ENCODE measurements at regions not wholly inside any gene's neighbourhood (a gene's known extent, or its start where the extent isn't known, plus 50 kb on each side); places are given as distances from the start of the nearest gene placed in this dataset.

DNA sequence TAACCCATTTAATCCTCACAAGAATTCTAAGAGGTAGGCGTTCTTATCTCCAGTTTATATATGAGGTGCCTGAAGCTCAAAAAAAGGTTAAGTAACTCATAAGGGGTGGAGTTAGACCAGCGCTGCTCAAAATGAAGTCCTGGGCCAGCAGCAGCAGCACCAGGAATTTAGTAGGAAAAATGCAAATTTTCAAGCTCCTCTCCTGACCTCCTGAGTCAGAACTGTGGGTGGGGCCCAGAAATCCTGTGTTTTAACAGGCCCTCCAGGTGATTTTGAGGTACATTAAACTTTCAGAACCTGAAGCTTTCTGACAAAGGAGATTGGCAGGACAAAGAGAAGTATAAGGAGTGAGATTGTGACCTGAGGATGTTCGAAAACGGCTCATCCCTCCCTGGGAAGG is 66.0 kb upstream of the CCDC85A start:
- TF ChIP-seq EZH2 (IDR thresholded peaks at IDR 0.05), result no peak
- TF ChIP-seq POLR2AphosphoS5 (IDR thresholded peaks at IDR 0.05; ENCODE audit: borderline replicate concordance, low read depth, low read length), result no peak
- TF ChIP-seq FOXP2 (optimal IDR thresholded peaks at IDR 0.05; ENCODE audit: control extremely low read depth, extremely low read length, insufficient read depth), result no peak
